GM18951 (cell line): ENCODE measurements at regions not wholly inside any gene's neighbourhood (a gene's known extent, or its start where the extent isn't known, plus 50 kb on each side); places are given as distances from the start of the nearest gene placed in this dataset.

Source experiments
- POLR2A ChIP-seq: IDR thresholded peaks from 4 replicates; pipeline ENCODE4 v1.6.1; 2011; ENCODE audit warnings: mild to moderate bottlenecking; ENCODE audit not compliant: insufficient read length, insufficient read depth; ENCODE audit errors: extremely low read depth
- in situ Hi-C: fragments of 300-500 bp; cut with MboI; formaldehyde crosslinking; loops from one replicate; pipeline ENCODE4 v1.12.0; 2022; ENCODE audit warnings: low sequenced_read_pairs, mixed read lengths, inconsistent platforms; ENCODE audit not compliant: unreplicated experiment

- no peak for TF ChIP-seq POLR2A
- in situ Hi-C loops, result no loop called here
These were observed 56.8 kb upstream of the FOXG1 start for GRCh38 chr14:28709571-28710305.
